ENCODE measurements at regions not wholly inside any gene's neighbourhood (a gene's known extent, or its start where the extent isn't known, plus 50 kb on each side); places are given as distances from the start of the nearest gene placed in this dataset.

GRCh38 chr2:147040298-147041120, 804.3 kb upstream of the ACVR2A start:
- POLR2A ChIA-PET, result no interaction called here
- intact Hi-C loops (cut with micrococcal nuclease; ENCODE audit: unreplicated experiment), result no loop called here

GRCh38 chr2:147037048-147037447, 807.8 kb upstream of the ACVR2A start:
- CTCF ChIA-PET, result no interaction called here
- Histone ChIP-seq H3K4me3 (ENCODE audit: low read depth in 2 of 2, low read length in 2 of 2) (no peak overlapping the region), H3K4me1 (ENCODE audit: control insufficient read depth, insufficient read depth, low read length) (no peaks in the 10 kb centered on the region), H3K36me3 (ENCODE audit: control insufficient read depth, insufficient read depth, low read length) (no peaks in the 10 kb centered on the region), H3K27me3 (ENCODE audit: control insufficient read depth, insufficient read depth, low read length) (no peaks in the 10 kb centered on the region), H3K9me3 (ENCODE audit: control insufficient read depth, insufficient read depth, low read depth, low read length) (no peaks in the 10 kb centered on the region), H3K27ac (ENCODE audit: low read length) (no peak overlapping the region)
- POLR2A ChIA-PET, result no interaction called here
- in situ Hi-C loops (cut with HindIII; ENCODE audit: low pct_unique_long_range_greater_than_20kb, low sequenced_read_pairs) (no loop called here), intact Hi-C loops (cut with micrococcal nuclease; ENCODE audit: unreplicated experiment) (no loop called here)
- BruUV-seq (replicated peaks), result no TSS peak
- no peak for DNase-seq (ENCODE audit: low read depth, low spot score)
- ATAC-seq, result no peak
- TF ChIP-seq, protein P1, sequence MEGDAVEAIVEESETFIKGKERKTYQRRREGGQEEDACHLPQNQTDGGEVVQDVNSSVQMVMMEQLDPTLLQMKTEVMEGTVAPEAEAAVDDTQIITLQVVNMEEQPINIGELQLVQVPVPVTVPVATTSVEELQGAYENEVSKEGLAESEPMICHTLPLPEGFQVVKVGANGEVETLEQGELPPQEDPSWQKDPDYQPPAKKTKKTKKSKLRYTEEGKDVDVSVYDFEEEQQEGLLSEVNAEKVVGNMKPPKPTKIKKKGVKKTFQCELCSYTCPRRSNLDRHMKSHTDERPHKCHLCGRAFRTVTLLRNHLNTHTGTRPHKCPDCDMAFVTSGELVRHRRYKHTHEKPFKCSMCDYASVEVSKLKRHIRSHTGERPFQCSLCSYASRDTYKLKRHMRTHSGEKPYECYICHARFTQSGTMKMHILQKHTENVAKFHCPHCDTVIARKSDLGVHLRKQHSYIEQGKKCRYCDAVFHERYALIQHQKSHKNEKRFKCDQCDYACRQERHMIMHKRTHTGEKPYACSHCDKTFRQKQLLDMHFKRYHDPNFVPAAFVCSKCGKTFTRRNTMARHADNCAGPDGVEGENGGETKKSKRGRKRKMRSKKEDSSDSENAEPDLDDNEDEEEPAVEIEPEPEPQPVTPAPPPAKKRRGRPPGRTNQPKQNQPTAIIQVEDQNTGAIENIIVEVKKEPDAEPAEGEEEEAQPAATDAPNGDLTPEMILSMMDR (IDR thresholded peaks at IDR 0.05), result no peak
- no peak for TF ChIP-seq SIN3A (IDR thresholded peaks at IDR 0.05; ENCODE audit: borderline replicate concordance, insufficient read depth, low read depth, low read length)
- no peak for TF ChIP-seq TCF7L2 (IDR thresholded peaks at IDR 0.05; ENCODE audit: low read depth, low read length)
- TF ChIP-seq POLR2AphosphoS5 (IDR thresholded peaks at IDR 0.05; ENCODE audit: low read depth, low read length), result no peak
- TF ChIP-seq, protein P2, sequence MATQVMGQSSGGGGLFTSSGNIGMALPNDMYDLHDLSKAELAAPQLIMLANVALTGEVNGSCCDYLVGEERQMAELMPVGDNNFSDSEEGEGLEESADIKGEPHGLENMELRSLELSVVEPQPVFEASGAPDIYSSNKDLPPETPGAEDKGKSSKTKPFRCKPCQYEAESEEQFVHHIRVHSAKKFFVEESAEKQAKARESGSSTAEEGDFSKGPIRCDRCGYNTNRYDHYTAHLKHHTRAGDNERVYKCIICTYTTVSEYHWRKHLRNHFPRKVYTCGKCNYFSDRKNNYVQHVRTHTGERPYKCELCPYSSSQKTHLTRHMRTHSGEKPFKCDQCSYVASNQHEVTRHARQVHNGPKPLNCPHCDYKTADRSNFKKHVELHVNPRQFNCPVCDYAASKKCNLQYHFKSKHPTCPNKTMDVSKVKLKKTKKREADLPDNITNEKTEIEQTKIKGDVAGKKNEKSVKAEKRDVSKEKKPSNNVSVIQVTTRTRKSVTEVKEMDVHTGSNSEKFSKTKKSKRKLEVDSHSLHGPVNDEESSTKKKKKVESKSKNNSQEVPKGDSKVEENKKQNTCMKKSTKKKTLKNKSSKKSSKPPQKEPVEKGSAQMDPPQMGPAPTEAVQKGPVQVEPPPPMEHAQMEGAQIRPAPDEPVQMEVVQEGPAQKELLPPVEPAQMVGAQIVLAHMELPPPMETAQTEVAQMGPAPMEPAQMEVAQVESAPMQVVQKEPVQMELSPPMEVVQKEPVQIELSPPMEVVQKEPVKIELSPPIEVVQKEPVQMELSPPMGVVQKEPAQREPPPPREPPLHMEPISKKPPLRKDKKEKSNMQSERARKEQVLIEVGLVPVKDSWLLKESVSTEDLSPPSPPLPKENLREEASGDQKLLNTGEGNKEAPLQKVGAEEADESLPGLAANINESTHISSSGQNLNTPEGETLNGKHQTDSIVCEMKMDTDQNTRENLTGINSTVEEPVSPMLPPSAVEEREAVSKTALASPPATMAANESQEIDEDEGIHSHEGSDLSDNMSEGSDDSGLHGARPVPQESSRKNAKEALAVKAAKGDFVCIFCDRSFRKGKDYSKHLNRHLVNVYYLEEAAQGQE (IDR thresholded peaks at IDR 0.05; ENCODE audit: insufficient read depth in 1 of 2, low read depth in 2 of 2, low read length in 1 of 2), result no peak

More at GRCh38 chr2:147040298-147041120, 804.3 kb upstream of the ACVR2A start:
- Histone ChIP-seq H3K4me3 (ENCODE audit: low read depth in 2 of 2, low read length in 2 of 2) (no peak overlapping the region), H3K27me3 (ENCODE audit: control insufficient read depth, insufficient read depth, low read length) (no peaks in the 10 kb centered on the region), H3K36me3 (ENCODE audit: control insufficient read depth, insufficient read depth, low read length) (no peaks in the 10 kb centered on the region), H3K27ac (ENCODE audit: low read length) (no peak overlapping the region), H3K4me1 (ENCODE audit: control insufficient read depth, insufficient read depth, low read length) (no peaks in the 10 kb centered on the region), H3K9me3 (ENCODE audit: control insufficient read depth, insufficient read depth, low read depth, low read length) (no peaks in the 10 kb centered on the region)
- TF ChIP-seq SIN3A (IDR thresholded peaks at IDR 0.05; ENCODE audit: borderline replicate concordance, insufficient read depth, low read depth, low read length) (no peak), TCF7L2 (IDR thresholded peaks at IDR 0.05; ENCODE audit: low read depth, low read length) (no peak), POLR2AphosphoS5 (IDR thresholded peaks at IDR 0.05; ENCODE audit: low read depth, low read length) (no peak)
- TF ChIP-seq, protein P2 (IDR thresholded peaks at IDR 0.05; ENCODE audit: insufficient read depth in 1 of 2, low read depth in 2 of 2, low read length in 1 of 2), result no peak
- TF ChIP-seq, protein P1 (IDR thresholded peaks at IDR 0.05), result no peak
- CTCF ChIA-PET, result no interaction called here
- in situ Hi-C loops (cut with HindIII; ENCODE audit: low pct_unique_long_range_greater_than_20kb, low sequenced_read_pairs), result no loop called here
- DNase-seq (ENCODE audit: low read depth, low spot score) (no peak), ATAC-seq (no peak)
- BruUV-seq (replicated peaks), result no TSS peak
